ENCODE measurements at regions not wholly inside any gene's neighbourhood (a gene's known extent, or its start where the extent isn't known, plus 50 kb on each side); places are given as distances from the start of the nearest gene placed in this dataset.
"Not testable (repeated sequence)": the region's sequence is repeated elsewhere in the genome, so short reads cannot be mapped to it uniquely, and the experiment has no call there.

- TF ChIP-seq, protein P1, sequence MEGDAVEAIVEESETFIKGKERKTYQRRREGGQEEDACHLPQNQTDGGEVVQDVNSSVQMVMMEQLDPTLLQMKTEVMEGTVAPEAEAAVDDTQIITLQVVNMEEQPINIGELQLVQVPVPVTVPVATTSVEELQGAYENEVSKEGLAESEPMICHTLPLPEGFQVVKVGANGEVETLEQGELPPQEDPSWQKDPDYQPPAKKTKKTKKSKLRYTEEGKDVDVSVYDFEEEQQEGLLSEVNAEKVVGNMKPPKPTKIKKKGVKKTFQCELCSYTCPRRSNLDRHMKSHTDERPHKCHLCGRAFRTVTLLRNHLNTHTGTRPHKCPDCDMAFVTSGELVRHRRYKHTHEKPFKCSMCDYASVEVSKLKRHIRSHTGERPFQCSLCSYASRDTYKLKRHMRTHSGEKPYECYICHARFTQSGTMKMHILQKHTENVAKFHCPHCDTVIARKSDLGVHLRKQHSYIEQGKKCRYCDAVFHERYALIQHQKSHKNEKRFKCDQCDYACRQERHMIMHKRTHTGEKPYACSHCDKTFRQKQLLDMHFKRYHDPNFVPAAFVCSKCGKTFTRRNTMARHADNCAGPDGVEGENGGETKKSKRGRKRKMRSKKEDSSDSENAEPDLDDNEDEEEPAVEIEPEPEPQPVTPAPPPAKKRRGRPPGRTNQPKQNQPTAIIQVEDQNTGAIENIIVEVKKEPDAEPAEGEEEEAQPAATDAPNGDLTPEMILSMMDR (IDR thresholded peaks at IDR 0.05), result not testable (repeated sequence)
- TF ChIP-seq POLR2AphosphoS5 (IDR thresholded peaks at IDR 0.05), result not testable (repeated sequence)
These were observed 111.9 kb upstream of the GRAMD1B start for GRCh38 chr11:123318132-123318531.

All from prostate gland (tissue), 2 donors.